RWPE1 (cell line): ENCODE measurements at regions not wholly inside any gene's neighbourhood (a gene's known extent, or its start where the extent isn't known, plus 50 kb on each side); places are given as distances from the start of the nearest gene placed in this dataset.

ENCODE experiments used
- CTCF ChIA-PET: fragments of 350-600 bp; sonication (Branson Sonifier 250); formaldehyde crosslinking; extraction: SDS; loops from one replicate; lab custom pipeline; 2021; lab: Yijun Ruan, JAX
- POLR2A ChIA-PET: fragments of 400-600 bp; formaldehyde crosslinking; extraction: SDS; loops from one replicate; lab custom pipeline; 2020; ENCODE audit warnings: antibody characterized with exemption; ENCODE audit not compliant: low non-redundant PET; lab: Yijun Ruan, JAX
- DNase-seq: peaks from one replicate; pipeline ENCODE4 v3.0.0; 2012; ENCODE audit warnings: low spot score
- H3K27ac ChIP-seq: fragments of 450-650 bp; 2 replicates; pipeline ENCODE4 v1.5.1; 2017
- TF ChIP-seq, protein P1 (sequence below): fragments of 450-650 bp; conservative IDR thresholded peaks from 2 replicates; pipeline ENCODE4 v1.5.1; 2017; ENCODE audit warnings: low read depth, mild to moderate bottlenecking

GRCh38 chr9:79384091-79384490 lies 187.7 kb upstream of the TLE4 start:
- H3K27ac ChIP-seq = no peak overlapping the region
- ChIA-PET POLR2A (no interaction called here), CTCF (no interaction called here)
- DNase-seq = no peak
- TF ChIP-seq, protein P1, sequence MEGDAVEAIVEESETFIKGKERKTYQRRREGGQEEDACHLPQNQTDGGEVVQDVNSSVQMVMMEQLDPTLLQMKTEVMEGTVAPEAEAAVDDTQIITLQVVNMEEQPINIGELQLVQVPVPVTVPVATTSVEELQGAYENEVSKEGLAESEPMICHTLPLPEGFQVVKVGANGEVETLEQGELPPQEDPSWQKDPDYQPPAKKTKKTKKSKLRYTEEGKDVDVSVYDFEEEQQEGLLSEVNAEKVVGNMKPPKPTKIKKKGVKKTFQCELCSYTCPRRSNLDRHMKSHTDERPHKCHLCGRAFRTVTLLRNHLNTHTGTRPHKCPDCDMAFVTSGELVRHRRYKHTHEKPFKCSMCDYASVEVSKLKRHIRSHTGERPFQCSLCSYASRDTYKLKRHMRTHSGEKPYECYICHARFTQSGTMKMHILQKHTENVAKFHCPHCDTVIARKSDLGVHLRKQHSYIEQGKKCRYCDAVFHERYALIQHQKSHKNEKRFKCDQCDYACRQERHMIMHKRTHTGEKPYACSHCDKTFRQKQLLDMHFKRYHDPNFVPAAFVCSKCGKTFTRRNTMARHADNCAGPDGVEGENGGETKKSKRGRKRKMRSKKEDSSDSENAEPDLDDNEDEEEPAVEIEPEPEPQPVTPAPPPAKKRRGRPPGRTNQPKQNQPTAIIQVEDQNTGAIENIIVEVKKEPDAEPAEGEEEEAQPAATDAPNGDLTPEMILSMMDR = no peak

GRCh38 chr9:79384501-79384900 lies 187.3 kb upstream of the TLE4 start:
- DNase-seq = no peak
- POLR2A ChIA-PET = no interaction called here
- no peak overlapping the region for H3K27ac ChIP-seq
- CTCF ChIA-PET = no interaction called here
- TF ChIP-seq, protein P1 = no peak

DNA sequence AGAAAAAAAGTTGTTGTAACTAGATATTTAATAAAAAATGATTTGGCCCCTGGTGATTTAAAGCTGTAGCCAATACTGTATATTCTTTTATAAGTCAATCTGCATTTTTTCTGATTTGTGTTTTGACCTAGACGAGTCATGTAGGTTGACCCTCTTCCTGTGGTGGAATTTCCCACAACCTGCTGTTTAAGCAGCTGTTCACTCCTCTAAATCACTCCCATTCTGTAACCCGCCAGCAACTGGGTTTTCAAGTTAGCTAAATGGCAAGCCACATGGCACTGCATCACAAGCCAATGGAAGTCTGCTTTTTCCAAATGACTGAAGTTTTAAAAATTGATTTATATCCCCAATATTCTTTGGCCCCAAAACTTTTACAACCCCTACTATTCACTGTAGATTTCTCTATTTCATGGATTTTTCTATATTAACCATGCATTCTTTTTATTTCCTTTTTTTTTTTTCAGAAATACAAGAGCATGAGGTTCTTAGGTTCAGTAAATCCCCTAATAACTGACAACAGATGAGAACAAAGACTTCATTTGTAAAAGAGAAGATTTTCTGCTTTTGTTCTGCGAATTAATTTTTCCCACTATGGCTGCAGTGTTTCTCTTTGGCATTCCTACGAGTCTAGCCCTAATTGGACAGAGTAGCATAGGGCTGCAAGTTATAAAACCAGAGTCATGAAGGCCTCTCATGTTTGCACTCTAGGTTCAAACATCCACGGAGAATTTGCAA lies 184.5 kb upstream of the TLE4 start:
- DNase-seq = no peak
- TF ChIP-seq, protein P1 = no peak
- CTCF ChIA-PET = no interaction called here
- POLR2A ChIA-PET = no interaction called here
- no peak overlapping the region for H3K27ac ChIP-seq

DNA sequence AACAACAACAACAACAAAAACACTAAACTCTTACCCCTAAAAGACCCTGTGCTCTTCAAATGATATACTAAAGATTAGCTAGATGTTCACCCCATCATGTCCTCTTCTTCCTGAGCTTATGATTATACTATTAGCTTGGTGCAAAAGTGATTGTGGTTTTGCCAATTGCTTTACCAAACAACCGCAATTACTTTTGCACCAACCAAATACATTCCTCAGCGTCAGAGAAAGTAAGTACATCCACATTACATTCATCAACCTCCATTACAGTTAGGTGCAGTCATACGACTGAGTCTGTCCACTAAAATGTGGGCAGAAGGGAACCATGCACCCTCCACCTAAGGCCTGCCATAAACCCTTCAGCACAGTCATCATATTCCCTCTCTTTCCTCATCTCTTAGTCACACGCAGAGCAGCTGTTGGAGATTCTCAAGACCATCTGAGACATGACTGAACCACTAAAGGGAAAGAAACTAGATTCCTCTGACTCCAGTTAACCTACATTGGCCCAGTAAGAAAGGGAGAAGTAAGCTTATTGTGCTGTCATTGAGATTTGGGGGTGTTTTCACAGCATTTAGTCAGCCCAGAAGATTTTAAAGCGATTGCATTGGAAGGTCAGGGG lies 181.6 kb upstream of the TLE4 start:
- CTCF ChIA-PET = interaction anchor here (0.6 to 1.2 kb wide), 4 partner anchors 294 to 744 kb away, joined by 3 to 4 read pairs (median 3); no protein-coding TSS in a partner anchor

DNA sequence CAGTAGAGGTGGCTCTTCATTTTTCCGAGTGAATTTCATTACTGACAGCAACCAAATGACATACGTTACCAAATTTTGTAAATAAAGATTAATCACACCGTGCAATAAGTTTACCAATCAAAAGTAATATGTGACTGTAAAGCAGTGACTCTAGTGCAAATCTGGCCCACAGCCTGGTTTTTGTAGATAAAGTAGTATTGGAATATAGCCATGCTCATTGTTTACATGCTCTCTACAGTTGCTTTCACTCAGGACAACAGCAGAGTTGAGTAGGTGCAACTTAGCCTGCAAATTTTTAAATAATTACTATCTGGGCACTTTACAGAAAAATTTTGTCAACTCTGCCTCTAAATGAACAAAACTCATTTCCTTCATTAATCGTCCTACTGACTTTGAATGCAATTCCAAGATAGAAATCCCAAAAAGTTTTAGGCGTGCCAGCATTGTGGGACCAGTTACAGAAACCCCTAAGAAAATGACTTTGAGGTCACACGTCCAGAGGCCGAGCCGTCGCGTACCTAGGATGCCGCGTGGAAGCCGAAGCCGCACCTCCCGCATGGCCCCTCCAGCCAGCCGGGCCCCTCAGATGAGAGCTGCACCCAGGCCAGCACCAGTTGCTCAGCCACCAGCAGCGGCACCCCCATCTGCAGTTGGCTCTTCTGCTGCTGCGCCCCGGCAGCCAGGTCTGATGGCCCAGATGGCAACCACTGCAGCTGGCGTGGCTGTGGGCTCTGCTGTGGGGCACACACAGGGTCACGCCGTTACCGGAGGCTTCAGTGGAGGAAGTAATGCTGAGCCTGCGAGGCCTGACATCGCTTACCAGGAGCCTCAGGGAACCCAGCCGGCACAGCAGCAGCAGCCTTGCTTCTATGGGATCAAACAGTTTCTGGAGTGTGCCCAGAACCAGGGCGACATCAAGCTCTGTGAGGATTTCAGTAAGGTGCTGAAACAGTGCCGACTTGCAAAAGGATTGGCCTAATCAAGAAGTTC lies 180.7 kb upstream of the TLE4 start:
- ChIA-PET POLR2A (no interaction called here), CTCF (interaction anchor here (0.6 to 0.7 kb wide), 2 partner anchors 295 to 745 kb away, joined by 3 read pairs; no protein-coding TSS in a partner anchor)
- no peak for DNase-seq
- no peak overlapping the region for H3K27ac ChIP-seq
- TF ChIP-seq, protein P1 = no peak

More for the DNA sequence above, 181.6 kb upstream of the TLE4 start:
- H3K27ac ChIP-seq = no peak overlapping the region
- no peak for DNase-seq
- POLR2A ChIA-PET = no interaction called here
- TF ChIP-seq, protein P1 = no peak

- ChIA-PET POLR2A (no interaction called here), CTCF (no interaction called here)
- no peak for DNase-seq
- TF ChIP-seq, protein P1 = no peak
- no peak overlapping the region for H3K27ac ChIP-seq
Observed at GRCh38 chr9:79395228-79395627, 176.5 kb upstream of the TLE4 start.
